K562 (cell line): ENCODE measurements at regions not wholly inside any gene's neighbourhood (a gene's known extent, or its start where the extent isn't known, plus 50 kb on each side); places are given as distances from the start of the nearest gene placed in this dataset.

ENCODE experiments used
- CREM ChIP-seq: IDR thresholded peaks from 2 replicates; pipeline ENCODE4 v1.6.1; 2014; ENCODE audit warnings: antibody characterized with exemption, low read depth
- CTCF ChIP-seq, 3 experiments: IDR thresholded peaks in 2 of 3; conservative IDR thresholded peaks in 1 of 3; 2 replicates each; pipeline ENCODE4 v1.5.1; 2011 to 2012; ENCODE audit warnings: low read length in 3 of 3, mild to moderate bottlenecking in 3 of 3, control low read depth in 2 of 3, improper control_type of control experiment in 1 of 3, inconsistent platforms in 1 of 3, low read depth in 1 of 3, mixed read lengths in 1 of 3, moderate library complexity in 1 of 3; ENCODE audit not compliant: insufficient read depth in 2 of 3
- HLTF ChIP-seq: fragments of 450-650 bp; IDR thresholded peaks from 2 replicates; pipeline ENCODE4 v1.6.1; 2016
- MED1 ChIP-seq: sonication (generic); formaldehyde crosslinking; IDR thresholded peaks from 2 replicates; pipeline ENCODE4 v1.8.1; 2023; ENCODE audit warnings: missing genetic modification reagents, borderline replicate concordance
- NEUROD1 ChIP-seq: fragments of 150-350 bp; IDR thresholded peaks from 2 replicates; pipeline ENCODE4 v1.6.1; 2014; ENCODE audit warnings: borderline replicate concordance, low read length, low read depth; ENCODE audit not compliant: partially characterized antibody
- POLR2A ChIP-seq: fragments of 450-650 bp; conservative IDR thresholded peaks from 2 replicates; pipeline ENCODE4 v1.6.1; 2016
- RAD21 ChIP-seq, 2 experiments: fragments of 250-450 bp in 1 of 2; fragments of 450-650 bp in 1 of 2; sonication (Bioruptor Pico) in 1 of 2; formaldehyde crosslinking in 1 of 2; IDR thresholded peaks in 1 of 2; conservative IDR thresholded peaks in 1 of 2; 2 replicates each; pipeline versions ENCODE4 v1.4.0 to v1.8.0; 2020 to 2022; ENCODE audit warnings: mild to moderate bottlenecking in 2 of 2, moderate library complexity in 1 of 2
- SMAD4 ChIP-seq: fragments of 250-450 bp; sonication (Bioruptor Pico); conservative IDR thresholded peaks from 2 replicates; pipeline ENCODE4 v1.8.0; 2021; ENCODE audit warnings: inconsistent platforms, mild to moderate bottlenecking, moderate library complexity
- SMC3 ChIP-seq: conservative IDR thresholded peaks from 2 replicates; pipeline ENCODE4 v1.6.1; 2011; ENCODE audit warnings: low read depth, low read length, improper control_type of control experiment; ENCODE audit not compliant: insufficient read depth
- XRCC5 ChIP-seq: fragments of 200-400 bp; formaldehyde crosslinking; IDR thresholded peaks from 2 replicates; pipeline ENCODE4 v1.6.1; 2017; ENCODE audit warnings: low read depth, mild to moderate bottlenecking, low read length
- ZBTB33 ChIP-seq: sonication (generic); formaldehyde crosslinking; IDR thresholded peaks from 2 replicates; pipeline ENCODE4 v1.8.1; 2023; ENCODE audit warnings: mild to moderate bottlenecking, missing genetic modification reagents
- ZBTB34 ChIP-seq: fragments of 250-450 bp; sonication (Bioruptor Pico); IDR thresholded peaks from 2 replicates; pipeline ENCODE4 v1.8.0; 2021; ENCODE audit warnings: mild to moderate bottlenecking, moderate library complexity
- ZNF79 ChIP-seq: fragments of 250-450 bp; sonication (Bioruptor Pico); IDR thresholded peaks from 2 replicates; pipeline ENCODE4 v1.4.0; 2020; ENCODE audit warnings: low read depth, mild to moderate bottlenecking, moderate library complexity

- TF ChIP-seq POLR2A (no peak), HLTF (no peak), XRCC5 (no peak), ZBTB33 (no peak), MED1 (CRISPR knock-in tag) (no peak), CTCF (IDR thresholded peaks at IDR 0.05 in 2 of 3, conservative IDR thresholded peaks at IDR 0.05 in 1 of 3; ENCODE audit: insufficient read depth in 2 of 3, low read depth in 1 of 3, low read length in 3 of 3) (no peak), ZNF79 (no peak), SMC3 (no peak), SMAD4 (CRISPR knock-in tag) (no peak), CREM (no peak), ZBTB34 (no peak), NEUROD1 (no peak), RAD21 (CRISPR knock-in tag; conservative IDR thresholded peaks at IDR 0.05 in 1 of 2, IDR thresholded peaks at IDR 0.05 in 1 of 2) (no peak)
Measured at GRCh38 chr5:163846512-163846911, 341.1 kb downstream of the MAT2B start.
